ENCODE measurements at regions not wholly inside any gene's neighbourhood (a gene's known extent, or its start where the extent isn't known, plus 50 kb on each side); places are given as distances from the start of the nearest gene placed in this dataset.

DNA sequence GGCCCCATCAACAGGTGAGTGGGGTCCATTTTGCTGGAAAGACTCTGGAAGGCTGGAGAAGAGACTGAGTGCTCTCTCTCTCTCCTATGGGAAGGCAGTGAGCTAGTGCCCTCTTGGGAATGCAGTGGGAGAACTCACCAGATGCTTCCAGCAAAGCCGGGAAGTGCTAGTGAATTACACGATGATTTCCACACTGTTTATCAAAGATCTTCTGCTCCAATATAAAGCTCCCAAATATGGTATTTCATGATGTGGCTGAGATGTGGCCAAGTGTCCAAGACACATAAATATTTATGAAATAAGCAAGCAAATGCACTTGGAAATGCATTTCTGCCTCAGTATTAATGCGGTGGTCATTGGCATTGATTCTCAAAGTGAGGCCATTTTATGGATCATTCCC is 135.9 kb downstream of the VAPA start:
- CTCF ChIA-PET, result interaction anchor here (1.0 kb wide), 1 partner anchor 14 kb away, joined by 3 read pairs; no protein-coding TSS in a partner anchor

GRCh38 chr18:10050956-10051355 is 137.1 kb downstream of the VAPA start:
- no peaks in the 10 kb centered on the region for H3K4me1 ChIP-seq (ENCODE audit: control extremely low read depth in 1 of 4, control insufficient read depth in 4 of 4, insufficient read depth in 4 of 4, low read length in 3 of 4)
- CTCF ChIA-PET, result no interaction called here

More for the DNA sequence above, 135.9 kb downstream of the VAPA start:
- WGBS (ENCODE audit: insufficient coverage), result 100% methylated on average over 1 of the region's 3 CpGs
- H3K27ac ChIP-seq (ENCODE audit: insufficient read depth in 1 of 2, low read depth in 1 of 2, low read length in 2 of 2, poor library complexity in 1 of 2, severe bottlenecking in 2 of 2), result no peak overlapping the region
- POLR2A ChIA-PET, result no interaction called here
- H3K4me3 ChIP-seq (ENCODE audit: control insufficient read depth in 1 of 7, extremely low read depth in 1 of 7, insufficient read depth in 4 of 7, low read depth in 2 of 7, low read length in 6 of 7), result no peak overlapping the region
- H3K4me1 ChIP-seq (ENCODE audit: control extremely low read depth in 1 of 4, control insufficient read depth in 4 of 4, insufficient read depth in 4 of 4, low read length in 3 of 4), result no peaks in the 10 kb centered on the region
- no peak for DNase-seq
- no peaks in the 10 kb centered on the region for H3K27me3 ChIP-seq (replicated peaks in 2 of 5; ENCODE audit: control insufficient read depth in 4 of 5, insufficient read depth in 5 of 5, low read length in 4 of 5)
- peaks cover 0 to 4% (median 0%) of the 10 kb centered on the region in 5 experiments for H3K9me3 ChIP-seq (ENCODE audit: control extremely low read depth in 1 of 5, control insufficient read depth in 4 of 5, insufficient read depth in 2 of 5, low read depth in 1 of 5, low read length in 4 of 5)
- H3K36me3 ChIP-seq (ENCODE audit: control insufficient read depth in 4 of 4, insufficient read depth in 4 of 4, low read length in 3 of 4), result no peaks in the 10 kb centered on the region

GRCh38 chr18:10051877-10052631 is 138.2 kb downstream of the VAPA start:
- Histone ChIP-seq H3K27ac (ENCODE audit: insufficient read depth in 1 of 2, low read depth in 1 of 2, low read length in 2 of 2, poor library complexity in 1 of 2, severe bottlenecking in 2 of 2) (no peak overlapping the region), H3K4me1 (ENCODE audit: control extremely low read depth in 1 of 4, control insufficient read depth in 4 of 4, insufficient read depth in 4 of 4, low read length in 3 of 4) (peaks cover 0 to 4% (median 2%) of the 10 kb centered on the region in 4 experiments), H3K9me3 (ENCODE audit: control extremely low read depth in 1 of 5, control insufficient read depth in 4 of 5, insufficient read depth in 2 of 5, low read depth in 1 of 5, low read length in 4 of 5) (no peaks in the 10 kb centered on the region), H3K36me3 (ENCODE audit: control insufficient read depth in 4 of 4, insufficient read depth in 4 of 4, low read length in 3 of 4) (no peaks in the 10 kb centered on the region), H3K27me3 (replicated peaks in 2 of 5; ENCODE audit: control insufficient read depth in 4 of 5, insufficient read depth in 5 of 5, low read length in 4 of 5) (no peaks in the 10 kb centered on the region), H3K4me3 (ENCODE audit: control insufficient read depth in 1 of 7, extremely low read depth in 1 of 7, insufficient read depth in 4 of 7, low read depth in 2 of 7, low read length in 6 of 7) (no peak overlapping the region)
- WGBS (ENCODE audit: insufficient coverage), result 97% methylated on average over 8 of the region's 8 CpGs
- no peak for DNase-seq
- CTCF ChIA-PET, result no interaction called here
- POLR2A ChIA-PET, result no interaction called here

More at GRCh38 chr18:10050956-10051355, 137.1 kb downstream of the VAPA start:
- Histone ChIP-seq H3K27me3 (replicated peaks in 2 of 5; ENCODE audit: control insufficient read depth in 4 of 5, insufficient read depth in 5 of 5, low read length in 4 of 5) (no peaks in the 10 kb centered on the region), H3K36me3 (ENCODE audit: control insufficient read depth in 4 of 4, insufficient read depth in 4 of 4, low read length in 3 of 4) (no peaks in the 10 kb centered on the region), H3K27ac (ENCODE audit: insufficient read depth in 1 of 2, low read depth in 1 of 2, low read length in 2 of 2, poor library complexity in 1 of 2, severe bottlenecking in 2 of 2) (no peak overlapping the region), H3K4me3 (ENCODE audit: control insufficient read depth in 1 of 7, extremely low read depth in 1 of 7, insufficient read depth in 4 of 7, low read depth in 2 of 7, low read length in 6 of 7) (no peak overlapping the region), H3K9me3 (ENCODE audit: control extremely low read depth in 1 of 5, control insufficient read depth in 4 of 5, insufficient read depth in 2 of 5, low read depth in 1 of 5, low read length in 4 of 5) (peaks cover 0 to 4% (median 0%) of the 10 kb centered on the region in 5 experiments)
- DNase-seq, result no peak
- WGBS (ENCODE audit: insufficient coverage), result 100% methylated on average over 3 of the region's 3 CpGs
- POLR2A ChIA-PET, result no interaction called here

- Histone ChIP-seq H3K36me3 (ENCODE audit: control insufficient read depth in 4 of 4, insufficient read depth in 4 of 4, low read length in 3 of 4) (no peaks in the 10 kb centered on the region), H3K27ac (ENCODE audit: insufficient read depth in 1 of 2, low read depth in 1 of 2, low read length in 2 of 2, poor library complexity in 1 of 2, severe bottlenecking in 2 of 2) (no peak overlapping the region), H3K4me3 (ENCODE audit: control insufficient read depth in 1 of 7, extremely low read depth in 1 of 7, insufficient read depth in 4 of 7, low read depth in 2 of 7, low read length in 6 of 7) (no peak overlapping the region), H3K4me1 (ENCODE audit: control extremely low read depth in 1 of 4, control insufficient read depth in 4 of 4, insufficient read depth in 4 of 4, low read length in 3 of 4) (peaks cover 6 to 12% (median 10%) of the 10 kb centered on the region in 4 experiments), H3K9me3 (ENCODE audit: control extremely low read depth in 1 of 5, control insufficient read depth in 4 of 5, insufficient read depth in 2 of 5, low read depth in 1 of 5, low read length in 4 of 5) (no peaks in the 10 kb centered on the region), H3K27me3 (replicated peaks in 2 of 5; ENCODE audit: control insufficient read depth in 4 of 5, insufficient read depth in 5 of 5, low read length in 4 of 5) (no peaks in the 10 kb centered on the region)
- ChIA-PET POLR2A (no interaction called here), CTCF (no interaction called here)
- WGBS (ENCODE audit: insufficient coverage), result 94% methylated on average over 2 of the region's 3 CpGs
- DNase-seq, result no peak
These were observed 139.1 kb downstream of the VAPA start for GRCh38 chr18:10052871-10053270.

DNA sequence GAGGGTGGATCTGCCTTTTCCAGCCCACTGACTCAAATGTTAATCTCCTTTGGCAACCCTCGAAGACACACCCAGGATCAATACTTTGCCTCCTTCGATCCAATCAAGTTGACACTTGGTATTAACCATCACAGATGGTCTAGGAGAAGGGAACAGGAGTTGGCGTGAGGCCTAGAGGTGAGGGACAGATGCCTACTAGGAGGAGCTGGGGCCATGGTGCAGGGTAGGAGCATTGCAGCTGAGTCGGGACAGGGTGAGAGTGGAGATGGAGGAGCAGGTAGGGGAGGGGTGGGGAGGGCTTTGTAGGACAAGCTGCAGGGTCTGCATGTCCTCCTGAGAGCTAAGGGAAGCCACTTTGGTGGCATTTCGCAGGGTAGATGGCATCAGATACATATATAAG is 140.0 kb downstream of the VAPA start:
- 100% methylated on average over 3 of the region's 5 CpGs for WGBS (ENCODE audit: insufficient coverage)
- ChIA-PET POLR2A (no interaction called here), CTCF (no interaction called here)
- no peaks in the 10 kb centered on the region for H3K36me3 ChIP-seq (ENCODE audit: control insufficient read depth in 4 of 4, insufficient read depth in 4 of 4, low read length in 3 of 4)
- no peak overlapping the region for H3K4me3 ChIP-seq (ENCODE audit: control insufficient read depth in 1 of 7, extremely low read depth in 1 of 7, insufficient read depth in 4 of 7, low read depth in 2 of 7, low read length in 6 of 7)
- no peaks in the 10 kb centered on the region for H3K27me3 ChIP-seq (replicated peaks in 2 of 5; ENCODE audit: control insufficient read depth in 4 of 5, insufficient read depth in 5 of 5, low read length in 4 of 5)
- no peaks in the 10 kb centered on the region for H3K9me3 ChIP-seq (ENCODE audit: control extremely low read depth in 1 of 5, control insufficient read depth in 4 of 5, insufficient read depth in 2 of 5, low read depth in 1 of 5, low read length in 4 of 5)
- no peak for DNase-seq
- no peak overlapping the region for H3K27ac ChIP-seq (ENCODE audit: insufficient read depth in 1 of 2, low read depth in 1 of 2, low read length in 2 of 2, poor library complexity in 1 of 2, severe bottlenecking in 2 of 2)
- peaks cover 10 to 20% (median 18%) of the 10 kb centered on the region in 4 experiments for H3K4me1 ChIP-seq (ENCODE audit: control extremely low read depth in 1 of 4, control insufficient read depth in 4 of 4, insufficient read depth in 4 of 4, low read length in 3 of 4)

DNA sequence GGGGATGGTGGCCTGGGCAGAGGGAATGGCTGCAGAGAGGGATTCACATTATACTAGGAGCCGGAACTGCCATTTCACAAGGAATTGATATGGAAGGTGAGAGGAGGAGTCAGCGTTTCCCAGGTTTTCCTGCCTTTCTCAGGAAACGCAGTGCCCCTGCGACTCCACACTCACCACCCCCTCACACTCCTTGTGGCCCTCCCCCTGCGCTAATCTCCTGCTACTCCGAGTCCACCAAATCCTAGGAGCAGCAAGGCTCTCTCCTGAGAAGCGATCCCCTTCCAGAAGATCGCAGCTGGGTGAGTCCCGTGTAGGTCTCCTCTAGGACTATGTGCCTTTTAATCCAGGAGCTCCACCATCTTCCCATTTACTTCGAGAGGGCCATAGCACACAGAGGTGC is 140.6 kb downstream of the VAPA start:
- Histone ChIP-seq H3K9me3 (ENCODE audit: control extremely low read depth in 1 of 5, control insufficient read depth in 4 of 5, insufficient read depth in 2 of 5, low read depth in 1 of 5, low read length in 4 of 5) (no peaks in the 10 kb centered on the region), H3K4me1 (ENCODE audit: control extremely low read depth in 1 of 4, control insufficient read depth in 4 of 4, insufficient read depth in 4 of 4, low read length in 3 of 4) (peaks cover 10 to 24% (median 19%) of the 10 kb centered on the region in 4 experiments), H3K27me3 (replicated peaks in 2 of 5; ENCODE audit: control insufficient read depth in 4 of 5, insufficient read depth in 5 of 5, low read length in 4 of 5) (no peaks in the 10 kb centered on the region), H3K4me3 (ENCODE audit: control insufficient read depth in 1 of 7, extremely low read depth in 1 of 7, insufficient read depth in 4 of 7, low read depth in 2 of 7, low read length in 6 of 7) (no peak overlapping the region), H3K36me3 (ENCODE audit: control insufficient read depth in 4 of 4, insufficient read depth in 4 of 4, low read length in 3 of 4) (no peaks in the 10 kb centered on the region), H3K27ac (ENCODE audit: insufficient read depth in 1 of 2, low read depth in 1 of 2, low read length in 2 of 2, poor library complexity in 1 of 2, severe bottlenecking in 2 of 2) (no peak overlapping the region)
- POLR2A ChIA-PET, result no interaction called here
- CTCF ChIA-PET, result no interaction called here
- no peak for DNase-seq
- 93% methylated on average over 7 of the region's 10 CpGs for WGBS (ENCODE audit: insufficient coverage)

DNA sequence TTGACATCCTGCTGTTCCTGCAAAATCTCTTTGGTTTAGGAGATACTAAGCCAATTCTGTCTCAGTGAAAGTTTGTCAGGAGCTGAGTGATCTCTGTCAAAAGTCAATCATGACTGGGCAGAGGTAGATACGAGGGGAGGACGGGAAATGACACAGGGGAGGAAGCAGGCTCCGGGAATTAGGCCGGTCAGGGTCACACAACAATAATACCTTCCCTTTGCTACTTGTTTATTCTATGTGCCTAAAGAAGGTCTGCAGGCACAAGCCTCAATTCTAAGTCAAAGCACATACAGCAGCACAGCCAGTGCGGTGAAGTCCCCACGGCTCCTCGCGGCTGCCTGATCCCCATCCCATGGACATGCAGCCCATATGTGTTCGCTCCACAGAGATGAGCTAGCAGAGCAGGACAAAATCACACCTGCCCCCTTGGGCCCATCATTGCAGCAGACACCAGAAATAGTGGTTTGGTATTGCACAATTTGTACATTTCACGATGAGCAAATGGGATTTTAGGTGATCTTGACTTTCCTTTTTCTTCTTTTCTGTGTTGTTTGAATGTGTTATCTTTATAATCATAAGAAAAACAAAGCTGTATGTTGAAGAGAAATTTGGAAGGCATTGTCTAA is 141.4 kb downstream of the VAPA start:
- WGBS (ENCODE audit: insufficient coverage), result 100% methylated on average over 4 of the region's 10 CpGs
- H3K9me3 ChIP-seq (ENCODE audit: control extremely low read depth in 1 of 5, control insufficient read depth in 4 of 5, insufficient read depth in 2 of 5, low read depth in 1 of 5, low read length in 4 of 5), result no peaks in the 10 kb centered on the region
- H3K4me1 ChIP-seq (ENCODE audit: control extremely low read depth in 1 of 4, control insufficient read depth in 4 of 4, insufficient read depth in 4 of 4, low read length in 3 of 4), result peaks cover 10 to 32% (median 27%) of the 10 kb centered on the region in 4 experiments
- CTCF ChIA-PET, result no interaction called here
- no peak overlapping the region for H3K27ac ChIP-seq (ENCODE audit: insufficient read depth in 1 of 2, low read depth in 1 of 2, low read length in 2 of 2, poor library complexity in 1 of 2, severe bottlenecking in 2 of 2)
- H3K27me3 ChIP-seq (replicated peaks in 2 of 5; ENCODE audit: control insufficient read depth in 4 of 5, insufficient read depth in 5 of 5, low read length in 4 of 5), result no peaks in the 10 kb centered on the region
- H3K36me3 ChIP-seq (ENCODE audit: control insufficient read depth in 4 of 4, insufficient read depth in 4 of 4, low read length in 3 of 4), result no peaks in the 10 kb centered on the region
- POLR2A ChIA-PET, result no interaction called here
- DNase-seq, result no peak
- no peak overlapping the region for H3K4me3 ChIP-seq (ENCODE audit: control insufficient read depth in 1 of 7, extremely low read depth in 1 of 7, insufficient read depth in 4 of 7, low read depth in 2 of 7, low read length in 6 of 7)

All from common myeloid progenitor, CD34-positive (primary cell).